Prostate gland (tissue), 2 donors: ENCODE measurements at regions not wholly inside any gene's neighbourhood (a gene's known extent, or its start where the extent isn't known, plus 50 kb on each side); places are given as distances from the start of the nearest gene placed in this dataset.

Experiments
- POLR2AphosphoS5 ChIP-seq: sonication (generic); formaldehyde crosslinking; IDR thresholded peaks from one replicate; pipeline ENCODE4 v1.6.1; 2017; ENCODE audit warnings: antibody characterized with exemption
- TF ChIP-seq, protein P1 (sequence below), 4 experiments: fragments of 200-600 bp in 2 of 4; fragments of 450-650 bp in 2 of 4; sonication (generic) in 2 of 4; IDR thresholded peaks; 1 replicate in 3 of 4; 2 replicates in 1 of 4; pipeline ENCODE4 v1.5.1; 2016 to 2019; ENCODE audit warnings: antibody characterized with exemption in 4 of 4, mild to moderate bottlenecking in 2 of 4, moderate library complexity in 2 of 4

- TF ChIP-seq, protein P1, sequence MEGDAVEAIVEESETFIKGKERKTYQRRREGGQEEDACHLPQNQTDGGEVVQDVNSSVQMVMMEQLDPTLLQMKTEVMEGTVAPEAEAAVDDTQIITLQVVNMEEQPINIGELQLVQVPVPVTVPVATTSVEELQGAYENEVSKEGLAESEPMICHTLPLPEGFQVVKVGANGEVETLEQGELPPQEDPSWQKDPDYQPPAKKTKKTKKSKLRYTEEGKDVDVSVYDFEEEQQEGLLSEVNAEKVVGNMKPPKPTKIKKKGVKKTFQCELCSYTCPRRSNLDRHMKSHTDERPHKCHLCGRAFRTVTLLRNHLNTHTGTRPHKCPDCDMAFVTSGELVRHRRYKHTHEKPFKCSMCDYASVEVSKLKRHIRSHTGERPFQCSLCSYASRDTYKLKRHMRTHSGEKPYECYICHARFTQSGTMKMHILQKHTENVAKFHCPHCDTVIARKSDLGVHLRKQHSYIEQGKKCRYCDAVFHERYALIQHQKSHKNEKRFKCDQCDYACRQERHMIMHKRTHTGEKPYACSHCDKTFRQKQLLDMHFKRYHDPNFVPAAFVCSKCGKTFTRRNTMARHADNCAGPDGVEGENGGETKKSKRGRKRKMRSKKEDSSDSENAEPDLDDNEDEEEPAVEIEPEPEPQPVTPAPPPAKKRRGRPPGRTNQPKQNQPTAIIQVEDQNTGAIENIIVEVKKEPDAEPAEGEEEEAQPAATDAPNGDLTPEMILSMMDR (IDR thresholded peaks at IDR 0.05), result no peak
- TF ChIP-seq POLR2AphosphoS5, result peak; percentile 85
Observed at GRCh38 chr4:140305053-140305452, 68.4 kb upstream of the SCOC start.
